ENCODE measurements at regions not wholly inside any gene's neighbourhood (a gene's known extent, or its start where the extent isn't known, plus 50 kb on each side); places are given as distances from the start of the nearest gene placed in this dataset.
A peak's percentile ranks its signal among the peaks of the same experiment; 100 is the strongest.
"Not testable (repeated sequence)": the region's sequence is repeated elsewhere in the genome, so short reads cannot be mapped to it uniquely, and the experiment has no call there.

DNA sequence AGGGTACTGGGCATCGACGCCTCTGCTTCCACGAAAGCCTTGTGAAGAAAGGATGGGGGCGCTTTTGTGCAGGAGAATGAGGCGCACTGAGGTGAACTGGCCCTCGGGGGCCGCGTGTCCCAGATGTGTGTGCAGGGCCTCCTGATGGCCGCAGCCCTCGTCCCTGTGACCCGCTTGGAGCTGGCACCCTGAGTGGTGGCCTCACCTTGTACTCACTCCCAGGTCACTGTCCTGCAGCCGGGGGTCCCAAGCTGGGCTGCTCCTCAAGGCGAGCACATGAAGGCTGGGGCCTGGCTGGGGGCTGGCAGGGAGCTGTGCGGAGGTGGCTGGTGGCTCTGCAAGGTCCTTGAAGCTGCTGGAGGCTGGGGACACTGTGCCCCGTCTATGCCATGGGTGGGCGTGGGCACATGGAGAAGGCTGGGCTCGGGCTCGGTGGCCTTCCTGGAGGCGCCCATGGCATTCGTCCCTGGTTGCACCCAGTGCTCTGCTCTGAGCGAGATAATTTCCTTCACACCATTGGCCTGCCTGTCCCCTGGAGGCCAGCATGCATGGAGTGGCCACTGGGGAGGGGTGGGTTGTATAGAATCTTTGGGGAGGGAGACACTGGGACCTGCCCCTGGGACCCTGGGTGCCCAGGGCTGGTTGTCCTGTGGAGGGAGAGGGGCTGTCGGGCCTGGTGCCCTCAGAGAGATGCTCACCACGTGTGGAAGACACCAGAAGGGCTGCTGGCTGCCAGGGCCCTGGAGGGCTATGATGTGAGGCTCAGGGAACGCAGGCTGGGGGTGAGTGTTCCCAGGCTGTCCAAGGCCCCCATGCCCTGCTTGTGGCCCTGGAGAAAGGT lies 79.3 kb downstream of the TMEM121 start:
- H3K27ac Mint-ChIP-seq, result no peak overlapping the region
- ATAC-seq, result no peak
- no peaks in the 10 kb centered on the region for H3K36me3 Mint-ChIP-seq
- no peak for DNase-seq
- H3K4me3 Mint-ChIP-seq, result no peak overlapping the region
- H3K9me3 Mint-ChIP-seq (ENCODE audit: low read depth), result no peaks in the 10 kb centered on the region
- CTCF ChIA-PET, result no interaction called here
- H3K27me3 Mint-ChIP-seq, result no peaks in the 10 kb centered on the region
- H3K4me1 Mint-ChIP-seq, result peaks cover 3% of the 10 kb centered on the region

DNA sequence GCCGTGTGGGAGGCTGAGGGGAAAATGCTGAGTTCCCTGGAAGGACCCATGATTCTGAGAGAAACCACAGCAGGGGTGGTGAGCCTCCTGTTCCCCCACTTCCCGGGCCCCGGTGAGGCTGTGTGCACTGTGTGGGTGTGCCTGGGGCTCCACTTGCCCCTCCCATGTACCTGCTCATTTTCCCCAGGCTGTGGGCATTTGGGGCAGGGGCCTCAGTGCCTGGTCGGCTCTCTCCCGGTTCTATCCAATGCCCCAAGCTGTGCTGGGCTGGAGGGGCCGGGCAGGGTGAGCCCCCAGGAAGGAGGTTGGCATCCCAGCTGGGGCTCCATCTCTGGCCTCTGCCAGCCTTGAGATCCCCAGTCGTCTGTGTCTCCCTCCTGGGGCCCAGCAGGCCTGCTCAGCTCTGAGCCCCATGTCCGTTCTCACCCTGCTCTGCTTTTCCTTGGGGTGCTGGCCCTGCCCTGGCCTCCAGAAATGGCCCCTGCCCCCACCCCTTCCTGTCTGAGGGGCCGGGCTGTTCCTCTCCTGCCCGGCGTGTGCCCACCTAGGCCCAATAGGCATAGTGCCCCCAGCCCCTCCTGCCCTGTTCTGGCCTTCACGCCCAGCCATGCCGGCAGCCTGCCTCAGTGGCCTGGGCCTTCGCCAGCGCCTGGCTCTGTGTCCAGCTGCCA lies 80.1 kb downstream of the TMEM121 start:
- H3K27me3 Mint-ChIP-seq; H3K9me3 Mint-ChIP-seq (ENCODE audit: low read depth); CTCF ChIA-PET; H3K4me3 Mint-ChIP-seq; H3K27ac Mint-ChIP-seq; H3K36me3 Mint-ChIP-seq; H3K4me1 Mint-ChIP-seq; DNase-seq: not testable (repeated sequence)
- ATAC-seq, result peak; percentile 32

DNA sequence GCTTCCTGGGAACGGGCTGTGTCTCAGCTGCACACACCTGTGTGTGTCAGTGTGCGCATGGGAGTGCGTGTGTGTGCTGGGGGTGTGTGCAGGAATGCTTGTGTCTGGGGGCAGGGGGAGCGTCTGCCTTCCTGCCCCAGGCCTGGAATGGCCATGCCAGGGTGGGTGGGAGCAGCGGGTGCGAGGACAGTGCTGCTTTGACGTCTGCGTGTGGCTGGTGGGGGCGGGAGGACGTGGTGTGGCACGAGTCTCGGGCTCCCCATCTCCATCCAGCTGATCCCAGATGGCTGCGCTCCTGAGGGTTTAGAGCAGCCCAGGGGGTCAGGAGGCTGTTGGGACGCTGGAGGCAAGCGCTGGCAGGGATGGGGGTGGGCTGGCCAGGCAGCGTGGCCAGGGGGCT lies 80.6 kb downstream of the TMEM121 start:
- H3K4me1 Mint-ChIP-seq; H3K27me3 Mint-ChIP-seq; H3K36me3 Mint-ChIP-seq; H3K27ac Mint-ChIP-seq; H3K9me3 Mint-ChIP-seq (ENCODE audit: low read depth); H3K4me3 Mint-ChIP-seq; DNase-seq; ATAC-seq; CTCF ChIA-PET: not testable (repeated sequence)

DNA sequence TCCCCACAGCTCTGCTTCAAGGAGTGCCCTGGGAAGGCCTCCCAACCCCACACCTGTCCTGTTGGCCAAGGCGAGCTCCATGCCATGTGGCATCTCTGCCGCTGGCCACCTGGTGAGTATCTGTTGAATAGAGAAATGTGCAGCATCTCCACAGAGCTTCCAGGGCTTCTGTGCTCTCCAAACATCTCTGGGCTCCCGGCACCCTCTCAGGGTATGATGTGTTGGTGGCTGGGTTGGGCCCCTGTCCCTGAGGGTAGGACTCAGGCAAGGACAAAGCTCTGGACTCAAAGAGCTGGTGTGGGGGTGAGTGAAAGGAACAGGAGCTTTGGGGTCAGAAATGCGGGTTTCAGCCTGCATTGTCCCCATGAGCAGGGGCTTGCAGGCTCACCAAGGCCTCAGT lies 88.6 kb downstream of the TMEM121 start:
- peaks cover 22% of the 10 kb centered on the region for H3K27me3 Mint-ChIP-seq
- H3K27ac Mint-ChIP-seq, CTCF ChIA-PET: not testable (repeated sequence)

DNA sequence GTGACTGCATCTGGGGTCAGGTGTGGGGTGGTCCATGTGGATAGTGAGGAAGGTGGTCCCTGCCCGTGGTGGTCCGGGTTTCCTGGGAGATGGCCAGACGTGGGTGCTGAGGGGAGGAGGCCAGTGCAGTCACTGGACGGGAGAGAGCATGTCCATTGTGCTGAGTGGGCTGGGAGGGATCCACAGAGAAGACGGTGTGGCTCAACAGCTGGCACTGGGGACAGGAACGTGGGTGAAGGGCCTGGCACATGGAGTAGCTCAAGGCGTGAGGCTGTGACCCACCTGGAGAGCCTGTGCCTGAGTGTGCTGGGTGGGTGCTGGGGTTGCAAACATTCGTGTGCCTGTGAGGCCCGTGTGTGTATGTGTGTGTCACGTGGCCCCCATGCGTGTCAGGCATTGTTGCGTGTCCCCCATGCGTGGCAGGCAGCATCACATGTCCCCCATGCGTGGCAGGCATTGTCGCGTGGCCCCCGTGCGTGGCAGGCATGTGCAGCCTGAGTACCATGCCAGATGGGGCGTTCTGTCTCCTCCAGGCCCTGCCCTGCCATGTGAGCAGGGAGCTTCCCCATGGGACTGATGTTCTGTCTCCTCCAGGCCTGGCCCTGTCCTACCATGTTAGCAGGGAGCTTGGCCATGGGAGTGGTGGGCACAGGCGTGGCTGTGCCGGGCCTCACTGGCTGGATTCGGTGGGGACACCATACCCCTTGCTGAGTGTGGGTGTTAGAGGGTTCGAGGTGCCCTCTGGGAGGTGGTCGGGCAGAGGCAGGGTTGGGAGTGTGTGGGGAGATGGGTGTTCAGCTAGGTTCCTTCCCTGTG lies 89.8 kb downstream of the TMEM121 start:
- H3K4me1 Mint-ChIP-seq; H3K27ac Mint-ChIP-seq; H3K9me3 Mint-ChIP-seq (ENCODE audit: low read depth); H3K36me3 Mint-ChIP-seq; H3K4me3 Mint-ChIP-seq; ATAC-seq; DNase-seq: not testable (repeated sequence)
- H3K27me3 Mint-ChIP-seq, result peaks cover 22% of the 10 kb centered on the region
- CTCF ChIA-PET, result interaction anchor here (0.6 kb wide), 1 partner anchor 328 kb away, joined by 4 read pairs; no protein-coding TSS in a partner anchor

More for the DNA sequence above, 88.6 kb downstream of the TMEM121 start:
- H3K9me3 Mint-ChIP-seq (ENCODE audit: low read depth); ATAC-seq; H3K4me1 Mint-ChIP-seq; H3K4me3 Mint-ChIP-seq; H3K36me3 Mint-ChIP-seq; DNase-seq: not testable (repeated sequence)

DNA sequence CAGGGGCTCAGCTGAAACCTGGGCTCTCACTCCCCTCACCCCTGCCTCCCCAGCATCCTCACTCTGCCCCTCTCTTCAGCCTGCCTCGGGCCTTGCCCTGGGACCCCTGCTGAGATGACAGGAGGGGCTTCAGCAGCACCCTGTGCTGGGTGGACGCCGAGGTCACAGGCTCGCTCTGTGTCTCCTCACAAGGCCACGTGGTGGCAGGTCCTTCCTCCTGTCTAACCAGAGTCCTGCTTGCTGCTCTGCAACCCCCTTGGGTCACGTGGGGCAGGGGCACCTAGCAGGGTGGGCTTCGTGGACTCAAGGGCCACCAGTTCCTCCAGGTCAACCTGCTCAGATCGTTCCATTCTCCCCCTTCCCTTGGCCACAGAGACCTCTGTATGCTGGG lies 90.4 kb downstream of the TMEM121 start:
- peaks cover 19% of the 10 kb centered on the region for H3K27me3 Mint-ChIP-seq

DNA sequence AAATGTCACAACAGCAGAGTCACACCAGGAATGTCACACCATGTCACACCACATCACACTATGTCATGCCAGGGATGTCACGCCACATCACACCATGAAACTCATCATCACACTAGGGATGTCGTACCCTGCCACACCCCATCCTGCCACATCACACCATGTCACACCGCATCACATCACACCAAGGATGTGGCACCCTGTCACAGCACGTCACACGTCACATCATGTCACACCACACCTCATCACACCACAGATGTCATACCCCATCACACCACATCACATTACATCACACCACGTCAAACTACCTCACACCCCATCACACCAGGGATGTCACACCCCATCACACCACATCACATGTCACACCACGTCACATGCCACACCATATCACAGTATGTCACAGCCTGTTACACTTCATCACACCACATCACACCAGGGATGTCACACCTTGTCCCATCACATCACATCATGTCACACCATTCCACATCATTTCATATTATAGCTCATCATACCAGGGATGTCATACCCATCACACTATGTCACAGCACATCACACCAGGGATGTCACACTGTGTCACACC lies 90.9 kb downstream of the TMEM121 start:
- H3K27ac Mint-ChIP-seq, result no peak overlapping the region
- H3K4me1 Mint-ChIP-seq, result no peaks in the 10 kb centered on the region
- no peaks in the 10 kb centered on the region for H3K36me3 Mint-ChIP-seq
- ATAC-seq, result peak; percentile 23
- H3K27me3 Mint-ChIP-seq, result peaks cover 18% of the 10 kb centered on the region
- peak; percentile 46 for DNase-seq
- peaks cover 3% of the 10 kb centered on the region for H3K9me3 Mint-ChIP-seq (ENCODE audit: low read depth)
- H3K4me3 Mint-ChIP-seq, result no peak overlapping the region
- CTCF ChIA-PET, result no interaction called here

More for the DNA sequence above, 90.4 kb downstream of the TMEM121 start:
- ATAC-seq, result no peak
- Mint-ChIP-seq H3K4me1 (no peaks in the 10 kb centered on the region), H3K9me3 (ENCODE audit: low read depth) (peaks cover 3% of the 10 kb centered on the region), H3K27ac (no peak overlapping the region), H3K36me3 (no peaks in the 10 kb centered on the region), H3K4me3 (no peak overlapping the region)
- CTCF ChIA-PET, result no interaction called here
- no peak for DNase-seq

DNA sequence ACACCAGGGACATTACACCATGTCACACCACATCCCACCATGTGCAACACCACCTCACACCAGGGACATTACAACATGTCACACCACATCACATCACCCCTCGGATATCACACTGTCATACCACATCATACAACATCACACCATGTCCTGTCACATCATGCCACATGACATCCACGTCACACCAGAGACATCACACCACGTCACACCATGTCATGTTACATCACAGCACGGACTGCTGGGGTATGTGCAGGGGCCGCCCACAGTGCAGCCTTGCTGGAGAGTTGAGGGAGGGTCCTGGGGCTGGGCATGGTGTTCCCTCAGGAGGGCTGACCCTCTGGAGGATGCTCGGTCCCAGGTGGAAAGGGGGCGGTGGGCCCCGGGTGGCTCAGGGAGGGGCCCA lies 91.4 kb downstream of the TMEM121 start:
- H3K9me3 Mint-ChIP-seq (ENCODE audit: low read depth); ATAC-seq; H3K4me3 Mint-ChIP-seq; H3K36me3 Mint-ChIP-seq; CTCF ChIA-PET; H3K4me1 Mint-ChIP-seq; H3K27ac Mint-ChIP-seq; DNase-seq: not testable (repeated sequence)
- peaks cover 15% of the 10 kb centered on the region for H3K27me3 Mint-ChIP-seq

DNA sequence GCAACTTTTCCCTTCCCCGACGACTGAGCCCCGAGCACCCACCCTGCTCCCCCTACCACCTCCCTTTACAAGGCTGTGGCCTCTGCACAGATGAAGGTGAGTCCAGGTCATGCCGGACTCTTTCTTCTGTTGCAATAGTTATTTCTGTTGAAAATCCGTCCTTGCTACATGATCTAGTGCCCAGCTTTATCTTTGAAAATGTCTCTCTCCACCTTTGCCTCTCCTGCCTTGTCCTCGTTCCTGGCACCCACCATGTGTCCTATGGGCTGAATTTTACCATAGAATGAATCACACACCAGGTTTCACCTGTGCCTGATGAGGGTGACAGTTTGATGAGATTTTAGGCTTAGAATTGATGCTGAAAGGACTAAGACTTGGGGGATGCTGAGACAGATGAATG lies 92.9 kb downstream of the TMEM121 start:
- CTCF ChIA-PET; H3K9me3 Mint-ChIP-seq (ENCODE audit: low read depth); H3K27me3 Mint-ChIP-seq; H3K4me1 Mint-ChIP-seq; ATAC-seq; H3K4me3 Mint-ChIP-seq; H3K27ac Mint-ChIP-seq; DNase-seq; H3K36me3 Mint-ChIP-seq: not testable (repeated sequence)

DNA sequence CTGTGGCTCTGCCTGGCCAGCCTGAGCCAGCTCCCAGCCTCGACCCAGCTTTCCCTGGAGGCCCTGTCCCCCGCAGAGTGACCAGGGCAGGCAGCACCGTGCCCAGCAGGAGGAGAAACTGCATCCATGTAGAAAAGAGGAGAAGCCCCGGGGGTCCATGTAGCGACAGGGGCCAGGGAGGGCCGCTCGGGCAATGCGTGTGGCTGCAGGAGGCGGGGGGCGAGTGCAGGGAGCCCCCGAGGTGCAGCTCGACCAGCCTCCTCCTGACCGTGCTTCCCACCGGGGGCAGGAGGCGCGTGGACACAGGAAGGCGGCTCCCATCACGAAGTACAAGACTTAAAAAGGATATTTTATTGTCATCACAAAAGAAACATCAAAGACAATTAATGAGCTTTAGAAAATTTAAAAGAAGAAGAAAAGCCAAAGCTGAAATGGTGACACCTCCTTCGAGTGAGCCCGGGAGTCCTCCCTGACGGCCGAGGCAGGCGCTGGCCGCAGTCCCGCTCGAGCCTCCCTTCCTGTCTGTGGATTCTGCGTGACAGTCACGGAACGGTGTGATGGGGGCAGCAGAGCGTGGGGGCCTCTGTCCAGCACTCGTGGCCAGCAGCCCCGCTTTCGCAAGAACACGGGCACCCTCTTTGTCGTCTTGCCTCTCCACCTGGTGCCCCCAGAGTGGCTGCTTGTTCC lies 93.9 kb downstream of the TMEM121 start:
- H3K27ac Mint-ChIP-seq; ATAC-seq; H3K4me1 Mint-ChIP-seq; H3K36me3 Mint-ChIP-seq; H3K4me3 Mint-ChIP-seq; H3K9me3 Mint-ChIP-seq (ENCODE audit: low read depth); CTCF ChIA-PET; DNase-seq; H3K27me3 Mint-ChIP-seq: not testable (repeated sequence)

DNA sequence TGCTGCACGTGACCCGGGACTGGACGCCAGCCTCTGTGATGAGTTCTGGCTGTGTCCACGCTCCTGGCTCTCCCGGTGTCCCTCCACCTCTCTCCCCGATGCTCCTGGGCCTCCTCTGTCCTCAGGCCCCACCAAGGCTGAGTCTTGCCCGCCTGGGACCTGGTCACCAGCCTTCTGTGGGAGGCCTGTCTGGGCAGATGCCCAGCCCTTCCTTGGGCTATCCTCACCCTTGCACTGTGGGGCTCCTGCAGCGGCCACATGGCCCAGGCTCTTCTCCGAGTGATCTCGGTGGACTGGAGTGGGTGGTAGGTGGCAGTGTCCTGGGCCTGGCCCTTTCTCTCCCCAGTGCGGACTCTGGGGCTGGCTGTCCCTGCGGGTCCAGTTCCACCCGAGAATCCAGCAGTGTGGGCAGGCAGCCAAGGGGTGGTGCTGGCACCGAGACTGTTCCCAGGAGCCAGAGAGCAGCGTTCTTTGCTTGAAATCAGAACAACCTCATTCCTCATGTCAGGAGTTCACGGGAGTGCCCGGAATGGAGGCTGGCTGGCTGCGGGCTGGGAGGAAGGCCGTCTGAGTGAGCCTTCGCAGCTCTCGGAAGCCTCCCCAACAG lies 94.6 kb downstream of the TMEM121 start:
- H3K27me3 Mint-ChIP-seq; H3K27ac Mint-ChIP-seq; CTCF ChIA-PET; H3K36me3 Mint-ChIP-seq; ATAC-seq; DNase-seq; H3K4me1 Mint-ChIP-seq; H3K4me3 Mint-ChIP-seq; H3K9me3 Mint-ChIP-seq (ENCODE audit: low read depth): not testable (repeated sequence)

DNA sequence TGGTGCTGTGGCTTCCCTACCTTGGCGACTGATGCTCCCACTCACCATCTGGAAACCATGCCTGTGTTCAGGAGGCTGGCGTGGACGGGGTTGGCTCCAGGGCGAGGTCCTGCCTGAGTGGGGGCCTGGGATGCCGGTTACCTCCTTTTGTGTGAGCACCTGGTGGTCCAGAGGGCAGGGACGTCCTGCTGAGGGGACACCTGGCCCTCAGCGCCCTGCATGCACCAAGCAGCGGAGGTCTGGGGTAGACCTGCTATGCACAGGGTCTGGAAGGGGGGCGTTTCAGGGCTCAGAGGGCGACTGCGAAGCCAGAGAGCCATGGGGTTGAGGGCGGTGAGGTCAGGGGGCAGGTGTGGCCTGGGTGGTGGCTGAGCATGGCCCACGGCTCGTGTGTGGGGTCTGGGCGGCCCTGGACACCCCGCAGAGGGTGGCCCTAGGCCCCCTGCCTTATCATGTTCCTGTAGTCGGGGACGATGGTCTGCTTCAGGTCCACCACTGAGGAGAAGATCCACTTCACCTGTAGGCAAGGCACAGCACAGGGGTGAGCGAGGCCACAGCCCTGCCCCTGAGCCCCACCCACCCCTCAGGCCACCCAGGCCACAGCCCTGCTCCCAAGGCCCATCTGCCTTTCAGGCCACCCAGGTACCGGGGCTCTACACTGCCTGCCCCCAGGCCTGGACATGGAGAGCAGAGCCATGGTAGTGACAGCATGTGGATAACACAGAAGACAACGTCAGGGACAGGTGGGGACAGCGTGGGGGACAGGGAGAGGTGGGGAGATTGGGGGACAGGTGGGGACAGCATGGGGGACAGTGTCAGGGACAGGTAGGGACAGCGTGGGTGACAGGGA lies 95.3 kb downstream of the TMEM121 start:
- DNase-seq; H3K9me3 Mint-ChIP-seq (ENCODE audit: low read depth); H3K36me3 Mint-ChIP-seq; H3K27me3 Mint-ChIP-seq; ATAC-seq; H3K4me3 Mint-ChIP-seq; H3K27ac Mint-ChIP-seq; CTCF ChIA-PET; H3K4me1 Mint-ChIP-seq: not testable (repeated sequence)

Measured in activated CD8-positive, alpha-beta memory T cell treated with anti-CD3 and anti-CD28 coated beads, Interleukin-2, amount 10 ng/mL, durations not matched to agents 7 days and 5 days (primary cell).